BLaER1 treated with 17β-estradiol and CSF1 and Interleukin-3, amounts not matched to agents 10 nM and 100 nM (cell line): ENCODE measurements at regions not wholly inside any gene's neighbourhood (a gene's known extent, or its start where the extent isn't known, plus 50 kb on each side); places are given as distances from the start of the nearest gene placed in this dataset.
"Not testable (repeated sequence)": the region's sequence is repeated elsewhere in the genome, so short reads cannot be mapped to it uniquely, and the experiment has no call there.

Experiments used
- H3K27ac ChIP-seq, 11 experiments: shearing (Covaris generic); formaldehyde crosslinking; 2 replicates each; pipeline ENCODE4 v1.8.1; 2022
- H3K27me3 ChIP-seq, 11 experiments: shearing (Covaris generic); formaldehyde crosslinking; 2 replicates each; pipeline ENCODE4 v1.8.1; 2022
- H3K36me3 ChIP-seq, 11 experiments: shearing (Covaris generic); formaldehyde crosslinking; 2 replicates each; pipeline ENCODE4 v1.8.1; 2022
- H3K4me1 ChIP-seq, 10 experiments: shearing (Covaris generic); formaldehyde crosslinking; 2 replicates each; pipeline ENCODE4 v1.8.1; 2022
- H3K4me2 ChIP-seq, 11 experiments: shearing (Covaris generic); formaldehyde crosslinking; 2 replicates each; pipeline ENCODE4 v1.8.1; 2022
- H3K4me3 ChIP-seq, 10 experiments: shearing (Covaris generic); formaldehyde crosslinking; 2 replicates each; pipeline ENCODE4 v1.8.1; 2022
- H3K9ac ChIP-seq, 11 experiments: shearing (Covaris generic); formaldehyde crosslinking; 2 replicates each; pipeline ENCODE4 v1.8.1; 2022
- H3K9me3 ChIP-seq, 11 experiments: shearing (Covaris generic); formaldehyde crosslinking; replicated peaks in 1 of 11; 2 replicates each; pipeline ENCODE4 v1.8.1; 2022
- H4K20me1 ChIP-seq, 11 experiments: shearing (Covaris generic); formaldehyde crosslinking; 2 replicates each; pipeline ENCODE4 v1.8.1; 2022
- Cebpa-rat ChIP-seq, 11 experiments: shearing (Covaris generic); IDR thresholded peaks; 2 replicates each; pipeline ENCODE4 v1.8.1; 2022

- no peaks in the 10 kb centered on the region for H4K20me1 ChIP-seq
- no peak overlapping the region for H3K27ac ChIP-seq
- H3K4me1 ChIP-seq: peaks cover 6 to 9% (median 7%) of the 10 kb centered on the region in 10 experiments; a peak in 14 of 20 replicates
- H3K9me3 ChIP-seq: no peaks in the 10 kb centered on the region
- H3K4me2 ChIP-seq: no peak overlapping the region
- TF ChIP-seq Cebpa-rat (IDR thresholded peaks at IDR 0.05): no peak
- H3K27me3 ChIP-seq: no peaks in the 10 kb centered on the region
- no peaks in the 10 kb centered on the region for H3K36me3 ChIP-seq
- H3K9ac ChIP-seq: no peak overlapping the region
- no peak overlapping the region for H3K4me3 ChIP-seq
These were observed 99.1 kb downstream of the ALG10 start for GRCh38 chr12:34121360-34121759.

GRCh38 chr12:34123092-34123491, 100.8 kb downstream of the ALG10 start:
- not testable (repeated sequence) for H3K27ac ChIP-seq, H3K4me2 ChIP-seq, H3K4me3 ChIP-seq, H3K27me3 ChIP-seq, H3K9me3 ChIP-seq, H4K20me1 ChIP-seq, H3K9ac ChIP-seq, H3K36me3 ChIP-seq
- peaks cover 10 to 16% (median 15%) of the 10 kb centered on the region in 10 experiments; a peak in 16 of 20 replicates for H3K4me1 ChIP-seq

- Histone ChIP-seq H3K9ac (no peak overlapping the region), H3K27me3 (no peaks in the 10 kb centered on the region), H3K27ac (no peak overlapping the region), H3K4me1 (peaks cover 11 to 25% (median 17%) of the 10 kb centered on the region in 10 experiments; a peak in 17 of 20 replicates), H3K9me3 (no peaks in the 10 kb centered on the region), H3K36me3 (no peaks in the 10 kb centered on the region), H3K4me2 (no peak overlapping the region), H4K20me1 (no peaks in the 10 kb centered on the region), H3K4me3 (no peak overlapping the region)
- no peak for TF ChIP-seq Cebpa-rat (IDR thresholded peaks at IDR 0.05)
These were observed 102.3 kb downstream of the ALG10 start for GRCh38 chr12:34124608-34125007.

DNA sequence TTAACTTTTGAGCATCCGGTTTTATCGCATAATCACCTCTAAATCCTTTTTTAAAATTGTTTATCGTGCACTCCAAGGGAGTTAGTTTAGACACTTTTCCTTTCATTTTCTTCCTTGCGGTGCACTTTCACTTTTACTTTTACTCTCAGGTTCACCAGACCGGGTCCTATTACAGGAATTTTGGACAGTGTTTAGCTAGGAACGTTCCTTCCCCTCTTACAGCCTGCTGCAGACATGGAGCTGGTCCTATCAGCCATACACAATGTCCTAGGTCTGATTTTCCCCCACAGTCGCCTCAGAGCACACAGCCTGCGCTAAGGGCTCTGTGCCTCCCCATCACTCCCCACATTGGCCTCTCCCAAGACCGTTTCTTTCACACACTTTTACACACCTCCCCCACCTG, 103.9 kb downstream of the ALG10 start:
- Histone ChIP-seq H3K9ac (peak overlapping the region in 3 of 11 experiments; percentile 13 to 33 (median 24); a peak in 2 of 22 replicates), H4K20me1 (no peaks in the 10 kb centered on the region), H3K4me1 (peaks cover 11 to 25% (median 17%) of the 10 kb centered on the region in 10 experiments; a peak in 17 of 20 replicates), H3K27me3 (no peaks in the 10 kb centered on the region), H3K4me3 (no peak overlapping the region), H3K9me3 (no peaks in the 10 kb centered on the region), H3K36me3 (no peaks in the 10 kb centered on the region), H3K4me2 (peak overlapping the region; percentile 8 to 63 (median 46); a peak in 20 of 22 replicates), H3K27ac (peak overlapping the region in 8 of 11 experiments; percentile 37 to 78 (median 62); a peak in 16 of 22 replicates)
- TF ChIP-seq Cebpa-rat (IDR thresholded peaks at IDR 0.05): no peak

DNA sequence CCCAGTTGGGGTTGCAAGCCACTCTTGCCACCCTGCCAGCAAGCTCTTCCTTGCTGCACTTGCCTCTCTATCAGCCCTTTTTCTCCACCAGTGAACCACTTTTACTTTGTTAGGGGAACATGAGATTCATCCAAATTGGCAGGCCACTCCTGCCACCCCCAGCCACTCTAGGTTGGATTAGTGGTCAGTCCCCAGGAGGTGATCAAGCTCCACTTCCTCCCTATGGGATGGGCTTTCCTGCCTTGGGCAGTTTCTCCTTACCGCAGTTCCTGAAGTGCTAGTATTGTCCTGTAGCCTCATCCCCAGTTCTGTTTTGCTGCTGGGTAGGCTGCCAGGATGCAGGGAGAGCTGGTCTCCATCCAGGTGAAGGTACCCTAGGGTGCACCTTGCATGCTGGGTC, 104.5 kb downstream of the ALG10 start:
- no peak for TF ChIP-seq Cebpa-rat (IDR thresholded peaks at IDR 0.05)
- Histone ChIP-seq H3K27ac (peak overlapping the region in 3 of 11 experiments; percentile 65 to 78 (median 74); a peak in 7 of 22 replicates), H3K9ac (no peak overlapping the region), H3K4me2 (peak overlapping the region in 7 of 11 experiments; percentile 10 to 63 (median 47); a peak in 11 of 22 replicates), H3K4me3 (no peak overlapping the region), H3K36me3 (no peaks in the 10 kb centered on the region), H3K9me3 (no peaks in the 10 kb centered on the region), H3K27me3 (no peaks in the 10 kb centered on the region), H3K4me1 (peaks cover 11 to 25% (median 17%) of the 10 kb centered on the region in 10 experiments; a peak in 17 of 20 replicates), H4K20me1 (no peaks in the 10 kb centered on the region)

DNA sequence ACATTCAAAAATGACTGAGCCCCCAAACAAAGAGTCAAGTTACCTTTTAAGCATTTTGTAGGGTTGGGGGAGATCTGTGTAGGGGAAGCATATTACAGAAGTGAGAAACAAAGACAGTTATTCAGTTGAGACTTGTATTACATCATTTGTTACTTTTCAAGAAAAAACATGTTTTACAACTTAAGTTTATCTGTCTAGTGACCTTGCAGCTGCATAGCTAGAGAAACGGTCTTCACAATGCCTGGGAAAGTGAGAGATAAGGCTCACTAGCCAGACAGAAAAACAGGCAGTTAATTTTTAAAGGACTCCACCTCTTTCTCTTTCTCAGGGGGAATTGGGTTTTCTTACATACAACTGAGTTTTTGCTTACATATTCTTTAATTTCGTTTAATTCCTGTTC, 105.1 kb downstream of the ALG10 start:
- H3K9me3 ChIP-seq, H4K20me1 ChIP-seq, H3K4me3 ChIP-seq, H3K36me3 ChIP-seq, H3K27ac ChIP-seq, H3K9ac ChIP-seq, H3K4me2 ChIP-seq, H3K27me3 ChIP-seq: not testable (repeated sequence)
- H3K4me1 ChIP-seq: peaks cover 11 to 25% (median 17%) of the 10 kb centered on the region in 10 experiments; a peak in 17 of 20 replicates

- Histone ChIP-seq H3K27me3 (no peaks in the 10 kb centered on the region), H3K4me2 (no peak overlapping the region), H4K20me1 (no peaks in the 10 kb centered on the region), H3K36me3 (no peaks in the 10 kb centered on the region), H3K4me1 (no peaks in the 10 kb centered on the region), H3K27ac (no peak overlapping the region), H3K9ac (no peak overlapping the region), H3K4me3 (no peak overlapping the region), H3K9me3 (0 out of 22 replicates have a peak, but pooled peaks cover 0 to 8% (median 0%) of the 10 kb centered on the region in 11 experiments)
- no peak for TF ChIP-seq Cebpa-rat (IDR thresholded peaks at IDR 0.05)
These were observed 120.1 kb downstream of the ALG10 start for GRCh38 chr12:34142430-34142829.

DNA sequence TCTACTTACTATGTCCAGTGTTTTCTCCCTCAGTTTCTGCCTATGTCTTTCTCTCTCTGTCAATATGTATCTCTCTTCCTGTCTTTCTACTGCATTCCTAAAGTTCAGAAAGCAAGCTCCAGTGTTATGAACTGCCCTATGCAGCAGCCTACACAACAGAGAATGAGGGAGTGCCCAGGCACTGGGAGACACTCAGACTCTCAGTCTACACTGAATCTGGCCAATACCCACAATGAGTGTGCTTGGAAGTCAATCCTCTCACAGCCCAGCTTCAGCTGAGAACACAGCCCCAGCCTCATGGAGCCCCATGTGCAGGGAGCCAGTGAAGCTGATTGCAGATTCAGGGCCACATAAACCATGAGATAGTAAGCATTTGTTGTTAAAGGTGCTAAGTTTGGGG, 128.7 kb downstream of the ALG10 start:
- Histone ChIP-seq H3K4me2 (no peak overlapping the region), H3K27me3 (no peaks in the 10 kb centered on the region)

DNA sequence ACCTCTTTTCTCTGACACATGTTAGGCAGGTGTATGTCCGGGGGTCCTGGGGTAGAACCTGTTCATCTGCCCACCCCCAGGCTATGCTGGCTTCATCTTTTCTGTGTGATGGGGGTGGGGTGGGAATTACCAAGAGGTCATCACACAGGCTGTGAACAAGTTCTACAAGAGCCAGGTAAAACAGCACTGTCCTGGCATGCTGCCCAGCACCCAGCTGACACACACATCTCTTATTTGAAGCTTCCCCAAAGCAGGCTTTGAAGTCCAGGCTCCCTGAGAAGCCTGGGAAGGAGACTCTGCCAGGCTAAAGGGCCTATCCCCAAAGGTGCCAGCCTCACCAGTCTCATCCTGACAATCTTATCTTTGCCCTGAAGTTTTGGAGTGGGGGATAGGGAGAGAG, 141.1 kb downstream of the ALG10 start:
- H3K4me2 ChIP-seq: no peak overlapping the region
- TF ChIP-seq Cebpa-rat (IDR thresholded peaks at IDR 0.05): no peak
- no peak overlapping the region for H3K4me3 ChIP-seq
- no peaks in the 10 kb centered on the region for H4K20me1 ChIP-seq
- H3K4me1 ChIP-seq: no peaks in the 10 kb centered on the region
- H3K36me3 ChIP-seq: no peaks in the 10 kb centered on the region
- no peaks in the 10 kb centered on the region for H3K27me3 ChIP-seq
- no peak overlapping the region for H3K9ac ChIP-seq
- H3K27ac ChIP-seq: no peak overlapping the region
- no peaks in the 10 kb centered on the region; a peak in 1 of 22 replicates for H3K9me3 ChIP-seq

More for the DNA sequence above, 128.7 kb downstream of the ALG10 start:
- Histone ChIP-seq H3K9ac (no peak overlapping the region), H3K4me3 (no peak overlapping the region), H4K20me1 (no peaks in the 10 kb centered on the region), H3K36me3 (no peaks in the 10 kb centered on the region), H3K27ac (no peak overlapping the region), H3K9me3 (no peaks in the 10 kb centered on the region), H3K4me1 (no peaks in the 10 kb centered on the region)
- TF ChIP-seq Cebpa-rat (IDR thresholded peaks at IDR 0.05): no peak

DNA sequence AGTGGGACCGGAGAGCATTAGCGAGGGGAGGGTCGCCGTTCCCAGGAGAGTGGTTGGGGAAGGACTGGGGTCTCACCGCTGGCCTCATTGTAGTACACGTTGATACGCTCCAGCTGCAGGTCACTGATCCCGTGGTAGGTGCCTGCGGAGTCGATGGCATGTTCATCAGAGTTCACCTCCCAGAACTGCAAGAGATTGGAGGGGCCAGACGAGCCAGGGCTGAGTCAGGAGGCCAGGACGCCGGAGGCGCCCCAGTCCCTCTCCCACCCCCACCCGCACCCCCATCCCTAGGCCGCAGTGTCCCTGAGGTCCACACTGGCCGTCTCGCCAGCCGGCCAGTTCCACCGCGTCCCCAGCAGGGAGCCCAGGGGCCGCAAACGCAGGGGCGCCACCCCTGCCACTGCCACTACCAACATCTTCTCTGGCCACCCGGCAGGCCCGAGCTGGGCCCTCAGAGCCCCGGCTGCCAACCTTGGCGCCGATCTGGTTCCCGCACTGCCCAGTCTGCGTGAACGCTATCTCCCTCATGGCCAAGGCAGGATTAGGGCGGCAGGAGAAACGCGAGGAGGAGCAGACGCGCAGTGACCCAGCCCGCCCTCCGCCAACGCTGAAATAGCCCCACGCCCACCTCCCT, 144.2 kb downstream of the ALG10 start:
- Histone ChIP-seq H3K36me3 (no peaks in the 10 kb centered on the region), H3K4me2 (no peak overlapping the region), H3K4me1 (no peaks in the 10 kb centered on the region), H3K4me3 (no peak overlapping the region), H3K9me3 (no peaks in the 10 kb centered on the region; a peak in 1 of 22 replicates), H3K27ac (no peak overlapping the region), H4K20me1 (no peaks in the 10 kb centered on the region), H3K9ac (no peak overlapping the region), H3K27me3 (no peaks in the 10 kb centered on the region)
- TF ChIP-seq Cebpa-rat (IDR thresholded peaks at IDR 0.05): no peak

- not testable (repeated sequence) for H3K27me3 ChIP-seq, H3K9ac ChIP-seq, H3K36me3 ChIP-seq, H3K4me3 ChIP-seq, H3K4me2 ChIP-seq, H3K4me1 ChIP-seq, H4K20me1 ChIP-seq, H3K27ac ChIP-seq, H3K9me3 ChIP-seq
These were observed 146.2 kb downstream of the ALG10 start for GRCh38 chr12:34168507-34168906.
